Inflammatory macrophage treated with lipopolysaccharide for 1 hour (primary cell): ENCODE measurements at regions not wholly inside any gene's neighbourhood (a gene's known extent, or its start where the extent isn't known, plus 50 kb on each side); places are given as distances from the start of the nearest gene placed in this dataset.
"Not testable (repeated sequence)": the region's sequence is repeated elsewhere in the genome, so short reads cannot be mapped to it uniquely, and the experiment has no call there.

Experiments used
- DNase-seq, 2 donors: peaks; one replicate each; pipeline ENCODE4 v3.0.0-alpha.2; 2020 to 2022

GRCh38 chr4:188377816-188378215 is 238.6 kb downstream of the TRIML1 start:
- no peak for DNase-seq

- DNase-seq: no peak
Observed at GRCh38 chr4:188383180-188383579, 243.9 kb downstream of the TRIML1 start.

- no peak for DNase-seq
Observed at GRCh38 chr4:188387179-188387791, 248.0 kb downstream of the TRIML1 start.

GRCh38 chr4:188391349-188391748 is 252.1 kb downstream of the TRIML1 start:
- not testable (repeated sequence) for DNase-seq

GRCh38 chr4:188396037-188396436 is 256.8 kb downstream of the TRIML1 start:
- no peak for DNase-seq

- DNase-seq: no peak
Observed at GRCh38 chr4:188399834-188400233, 260.6 kb downstream of the TRIML1 start.

GRCh38 chr4:188400451-188400850 is 261.2 kb downstream of the TRIML1 start:
- DNase-seq: no peak

- no peak for DNase-seq
Observed at GRCh38 chr4:188403272-188403671, 264.0 kb downstream of the TRIML1 start.

- not testable (repeated sequence) for DNase-seq
Observed at GRCh38 chr4:188405071-188405835, 266.0 kb downstream of the TRIML1 start.

- DNase-seq: no peak
Observed at GRCh38 chr4:188408244-188409030, 269.2 kb downstream of the TRIML1 start.

- no peak for DNase-seq
Observed at GRCh38 chr4:188409851-188410250, 270.6 kb downstream of the TRIML1 start.

GRCh38 chr4:188411805-188412204 is 272.6 kb downstream of the TRIML1 start:
- no peak for DNase-seq

GRCh38 chr4:188412499-188412898 is 273.3 kb downstream of the TRIML1 start:
- no peak for DNase-seq

GRCh38 chr4:188414441-188414840 is 275.2 kb downstream of the TRIML1 start:
- no peak for DNase-seq

GRCh38 chr4:188417181-188417580 is 277.9 kb downstream of the TRIML1 start:
- DNase-seq: no peak

- no peak for DNase-seq
Observed at GRCh38 chr4:188423039-188423438, 283.8 kb downstream of the TRIML1 start.

GRCh38 chr4:188428935-188429334 is 289.7 kb downstream of the TRIML1 start:
- DNase-seq: no peak

GRCh38 chr4:188429965-188430364 is 290.7 kb downstream of the TRIML1 start:
- no peak for DNase-seq

GRCh38 chr4:188430384-188430783 is 291.1 kb downstream of the TRIML1 start:
- DNase-seq: no peak

GRCh38 chr4:188432328-188432727 is 293.1 kb downstream of the TRIML1 start:
- no peak for DNase-seq

GRCh38 chr4:188433741-188434315 is 294.6 kb downstream of the TRIML1 start:
- DNase-seq: no peak

GRCh38 chr4:188434643-188435042 is 295.4 kb downstream of the TRIML1 start:
- no peak for DNase-seq

- DNase-seq: no peak
Observed at GRCh38 chr4:188435381-188435780, 296.1 kb downstream of the TRIML1 start.
